A204.1 (cell line): ENCODE measurements at regions not wholly inside any gene's neighbourhood (a gene's known extent, or its start where the extent isn't known, plus 50 kb on each side); places are given as distances from the start of the nearest gene placed in this dataset.

Experiments used
- FAIRE-seq: peaks from 2 replicates; lab custom pipeline; 2012; peaks lifted over from hg19 to GRCh38; lab: Jason Lieb, UNC

- FAIRE-seq, result no peak
These were observed 442.6 kb upstream of the THRB start for GRCh38 chr3:24937228-24937627.

- FAIRE-seq, result no peak
These were observed 443.1 kb upstream of the THRB start for GRCh38 chr3:24937780-24938179.

- FAIRE-seq, result no peak
These were observed 449.3 kb upstream of the THRB start for GRCh38 chr3:24943961-24944360.

GRCh38 chr3:24944805-24945520, 450.3 kb upstream of the THRB start:
- FAIRE-seq, result no peak

GRCh38 chr3:24945563-24945962, 450.9 kb upstream of the THRB start:
- no peak for FAIRE-seq

GRCh38 chr3:24947103-24947502, 452.5 kb upstream of the THRB start:
- FAIRE-seq, result no peak

GRCh38 chr3:24951180-24951579, 456.5 kb upstream of the THRB start:
- FAIRE-seq, result no peak

GRCh38 chr3:24952388-24952787, 457.7 kb upstream of the THRB start:
- no peak for FAIRE-seq

- no peak for FAIRE-seq
These were observed 458.6 kb upstream of the THRB start for GRCh38 chr3:24953060-24953771.

- no peak for FAIRE-seq
These were observed 462.0 kb upstream of the THRB start for GRCh38 chr3:24956613-24957012.

- FAIRE-seq, result no peak
These were observed 463.6 kb upstream of the THRB start for GRCh38 chr3:24958271-24958670.

GRCh38 chr3:24958910-24959447, 464.3 kb upstream of the THRB start:
- FAIRE-seq, result no peak

GRCh38 chr3:24963762-24964625, 464.1 kb upstream of the RARB start:
- FAIRE-seq, result no peak

- FAIRE-seq, result no peak
These were observed 462.2 kb upstream of the RARB start for GRCh38 chr3:24965706-24966385.

GRCh38 chr3:24968036-24968435, 460.0 kb upstream of the RARB start:
- no peak for FAIRE-seq

GRCh38 chr3:24972491-24972890, 455.6 kb upstream of the RARB start:
- no peak for FAIRE-seq

GRCh38 chr3:24981309-24981708, 446.8 kb upstream of the RARB start:
- FAIRE-seq, result no peak

- no peak for FAIRE-seq
These were observed 446.1 kb upstream of the RARB start for GRCh38 chr3:24981924-24982323.

GRCh38 chr3:24985668-24986067, 442.4 kb upstream of the RARB start:
- FAIRE-seq, result no peak

- no peak for FAIRE-seq
These were observed 441.5 kb upstream of the RARB start for GRCh38 chr3:24986612-24987011.

GRCh38 chr3:24999357-24999756, 428.7 kb upstream of the RARB start:
- FAIRE-seq, result no peak

- no peak for FAIRE-seq
These were observed 427.0 kb upstream of the RARB start for GRCh38 chr3:25000971-25001591.
